Brain microvascular endothelial cell (primary cell): ENCODE measurements at regions not wholly inside any gene's neighbourhood (a gene's known extent, or its start where the extent isn't known, plus 50 kb on each side); places are given as distances from the start of the nearest gene placed in this dataset.
A peak's percentile ranks its signal among the peaks of the same experiment; 100 is the strongest.

Source experiments
- DNase-seq: peaks from one replicate; pipeline ENCODE4 v3.0.0-alpha.2; 2020
- H3K27ac ChIP-seq: fragments of 250-450 bp; sonication (Bioruptor Pico); 2 replicates; pipeline ENCODE4 v1.5.1; 2020; ENCODE audit warnings: mild to moderate bottlenecking, moderate library complexity
- H3K27me3 ChIP-seq: fragments of 250-450 bp; sonication (Bioruptor Pico); replicated peaks from 2 replicates; pipeline ENCODE4 v1.5.1; 2020; ENCODE audit warnings: mild to moderate bottlenecking
- H3K36me3 ChIP-seq: fragments of 250-450 bp; sonication (Bioruptor Pico); replicated peaks from 2 replicates; pipeline ENCODE4 v1.5.1; 2020; ENCODE audit warnings: mild to moderate bottlenecking
- H3K4me3 ChIP-seq: 2 replicates; pipeline ENCODE4 v1.5.1; 2011; ENCODE audit warnings: low read depth, mild to moderate bottlenecking, control low read depth, low read length, moderate library complexity
- CTCF ChIP-seq: IDR thresholded peaks from 2 replicates; pipeline ENCODE4 v1.5.1; 2011; ENCODE audit warnings: low read depth, mild to moderate bottlenecking, moderate library complexity, low read length, control low read depth, inconsistent platforms; ENCODE audit errors: missing control alignments
- in situ Hi-C: cut with HindIII; loops from 2 replicates; pipeline ENCODE4 v1.10.0; 2017; ENCODE audit warnings: low sequenced_read_pairs, low pct_ligation_motif_present

GRCh38 chr1:199858171-199858570 lies 169.3 kb upstream of the NR5A2 start:
- in situ Hi-C loops = no loop called here
- Histone ChIP-seq H3K27ac (no peak overlapping the region), H3K4me3 (no peak overlapping the region), H3K36me3 (no peaks in the 10 kb centered on the region), H3K27me3 (no peaks in the 10 kb centered on the region)
- DNase-seq = no peak
- TF ChIP-seq CTCF = no peak

GRCh38 chr1:199858856-199859255 lies 168.7 kb upstream of the NR5A2 start:
- no peak for DNase-seq
- in situ Hi-C loops = no loop called here
- no peak for TF ChIP-seq CTCF
- no peaks in the 10 kb centered on the region for H3K27me3 ChIP-seq
- H3K27ac ChIP-seq = peak overlapping the region; percentile 24
- no peaks in the 10 kb centered on the region for H3K36me3 ChIP-seq
- H3K4me3 ChIP-seq = no peak overlapping the region

GRCh38 chr1:199859491-199859933 lies 168.0 kb upstream of the NR5A2 start:
- Histone ChIP-seq H3K27me3 (no peaks in the 10 kb centered on the region), H3K36me3 (no peaks in the 10 kb centered on the region), H3K4me3 (no peak overlapping the region), H3K27ac (peak overlapping the region; percentile 24)
- TF ChIP-seq CTCF = no peak
- in situ Hi-C loops = no loop called here
- DNase-seq = peak; percentile 67

GRCh38 chr1:199861020-199861795 lies 166.3 kb upstream of the NR5A2 start:
- H3K27ac ChIP-seq = no peak overlapping the region
- no peak for TF ChIP-seq CTCF
- no peaks in the 10 kb centered on the region for H3K36me3 ChIP-seq
- in situ Hi-C loops = no loop called here
- no peak for DNase-seq
- H3K4me3 ChIP-seq = no peak overlapping the region
- H3K27me3 ChIP-seq = no peaks in the 10 kb centered on the region

- no peak overlapping the region for H3K4me3 ChIP-seq
- in situ Hi-C loops = no loop called here
- H3K27ac ChIP-seq = no peak overlapping the region
- no peaks in the 10 kb centered on the region for H3K27me3 ChIP-seq
- no peak for DNase-seq
- no peaks in the 10 kb centered on the region for H3K36me3 ChIP-seq
- no peak for TF ChIP-seq CTCF
These were observed 165.5 kb upstream of the NR5A2 start for GRCh38 chr1:199862047-199862446.

- H3K4me3 ChIP-seq = no peak overlapping the region
- TF ChIP-seq CTCF = no peak
- no peaks in the 10 kb centered on the region for H3K27me3 ChIP-seq
- in situ Hi-C loops = no loop called here
- no peak overlapping the region for H3K27ac ChIP-seq
- no peaks in the 10 kb centered on the region for H3K36me3 ChIP-seq
- DNase-seq = no peak
These were observed 161.3 kb upstream of the NR5A2 start for GRCh38 chr1:199866210-199866617.
